ENCODE measurements at regions not wholly inside any gene's neighbourhood (a gene's known extent, or its start where the extent isn't known, plus 50 kb on each side); places are given as distances from the start of the nearest gene placed in this dataset.
A peak's percentile ranks its signal among the peaks of the same experiment; 100 is the strongest.

GRCh38 chr2:20560011-20560410 lies 90.9 kb downstream of the HS1BP3 start:
- no peak for DNase-seq (ENCODE audit: low read depth)

- no peak for DNase-seq (ENCODE audit: low read depth)
Observed at GRCh38 chr2:20560891-20561636, 89.8 kb downstream of the HS1BP3 start.

GRCh38 chr2:20561637-20562454 lies 89.1 kb downstream of the HS1BP3 start:
- peak; percentile 46 for DNase-seq (ENCODE audit: low read depth)

GRCh38 chr2:20562540-20563225 lies 88.2 kb downstream of the HS1BP3 start:
- DNase-seq (ENCODE audit: low read depth), result no peak

GRCh38 chr2:20563251-20563650 lies 87.6 kb downstream of the HS1BP3 start:
- no peak for DNase-seq (ENCODE audit: low read depth)

- peak; percentile 54 for DNase-seq (ENCODE audit: low read depth)
Observed at GRCh38 chr2:20563833-20564232, 87.1 kb downstream of the HS1BP3 start.

GRCh38 chr2:20565101-20565622 lies 85.7 kb downstream of the HS1BP3 start:
- no peak for DNase-seq (ENCODE audit: low read depth)

- no peak for DNase-seq (ENCODE audit: low read depth)
Observed at GRCh38 chr2:20565623-20566236, 85.2 kb downstream of the HS1BP3 start.

GRCh38 chr2:20566331-20566730 lies 84.6 kb downstream of the HS1BP3 start:
- no peak for DNase-seq (ENCODE audit: low read depth)

GRCh38 chr2:20567159-20567925 lies 83.6 kb downstream of the HS1BP3 start:
- DNase-seq (ENCODE audit: low read depth), result no peak

All from GM04504 (cell line).